GM21381 (cell line): ENCODE measurements at regions not wholly inside any gene's neighbourhood (a gene's known extent, or its start where the extent isn't known, plus 50 kb on each side); places are given as distances from the start of the nearest gene placed in this dataset.
A peak's percentile ranks its signal among the peaks of the same experiment; 100 is the strongest.

ENCODE experiments used
- ATAC-seq: cut with Tn5 transposase; IDR thresholded peaks from one replicate; pipeline ENCODE4 v1.9.1; 2021; ENCODE audit warnings: mild to moderate bottlenecking, moderate library complexity; ENCODE audit not compliant: unreplicated experiment

DNA sequence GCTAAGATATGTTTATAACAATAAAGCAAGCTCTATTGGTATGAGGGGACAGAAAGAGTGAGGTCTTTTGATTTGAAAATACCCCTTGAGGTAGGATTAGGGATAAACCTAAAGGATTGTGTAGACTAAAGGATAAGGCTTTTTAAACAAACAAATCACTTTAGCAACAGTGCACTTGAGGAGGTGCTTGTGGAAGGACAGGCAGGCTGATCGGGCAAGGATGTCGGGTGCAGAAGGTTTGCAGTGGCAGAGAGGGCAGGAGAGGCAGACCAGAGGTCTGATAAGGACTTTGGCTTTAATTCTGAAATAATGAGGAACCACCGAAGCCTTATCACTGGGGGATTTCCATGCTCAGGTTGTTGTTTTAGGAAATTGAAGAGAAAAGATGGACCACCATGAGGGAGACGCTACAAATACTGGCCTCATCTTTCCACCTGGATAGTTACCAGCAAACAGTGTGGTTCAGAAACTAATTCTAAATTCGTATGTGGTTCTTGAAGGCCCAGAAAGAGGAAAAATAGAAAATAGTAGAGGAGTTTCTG is 119.5 kb upstream of the KLF6 start:
- no peak for ATAC-seq

DNA sequence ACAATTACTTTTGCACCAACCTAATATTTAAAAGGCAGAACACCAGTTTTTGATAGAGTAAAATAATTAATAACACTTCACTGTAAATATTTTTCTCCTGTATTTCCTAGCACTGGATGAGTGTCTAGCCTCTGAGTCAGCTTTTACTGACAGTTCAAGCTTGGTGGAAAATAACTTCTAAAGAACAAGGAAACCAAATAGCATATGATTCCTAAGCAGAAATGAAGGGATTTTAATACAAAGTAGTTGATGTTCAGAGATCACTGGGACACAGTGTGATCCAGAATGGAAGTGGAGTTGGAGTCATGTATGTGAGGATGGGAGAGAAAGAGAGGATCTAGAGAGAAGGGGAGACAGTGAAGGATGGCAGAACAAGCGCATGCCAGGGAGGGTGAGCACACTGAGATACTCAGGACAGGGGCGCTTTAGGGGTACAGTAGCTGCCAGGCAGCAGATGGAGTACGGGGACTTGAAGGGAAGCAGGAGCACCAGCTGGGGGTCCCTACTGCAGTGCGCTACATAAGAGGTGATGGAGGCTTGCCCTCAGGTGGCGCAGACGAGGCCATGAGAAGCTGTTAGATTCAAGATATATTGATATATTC is 117.9 kb upstream of the KLF6 start:
- ATAC-seq: peak; percentile 20

- ATAC-seq: peak; percentile 88
Observed at GRCh38 chr10:3902054-3902808, 117.2 kb upstream of the KLF6 start.

DNA sequence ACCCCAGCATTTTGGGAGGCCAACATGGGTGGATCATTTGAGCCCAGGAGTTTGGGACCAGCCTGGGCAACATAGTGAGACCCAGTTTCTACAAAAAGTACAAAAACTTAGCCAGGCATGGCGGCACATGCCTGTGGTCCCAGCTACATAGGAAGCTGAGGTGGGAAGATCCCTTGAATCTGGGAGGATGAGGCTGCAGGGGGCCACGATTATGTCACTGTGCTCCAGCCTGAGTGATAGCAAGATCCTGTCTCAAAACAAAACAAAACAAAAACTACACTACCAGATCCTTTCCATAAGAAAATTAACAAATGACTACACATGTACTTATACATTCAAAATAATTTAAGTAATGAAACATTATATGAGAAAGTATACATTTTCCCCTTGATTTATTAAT is 116.4 kb upstream of the KLF6 start:
- no peak for ATAC-seq

DNA sequence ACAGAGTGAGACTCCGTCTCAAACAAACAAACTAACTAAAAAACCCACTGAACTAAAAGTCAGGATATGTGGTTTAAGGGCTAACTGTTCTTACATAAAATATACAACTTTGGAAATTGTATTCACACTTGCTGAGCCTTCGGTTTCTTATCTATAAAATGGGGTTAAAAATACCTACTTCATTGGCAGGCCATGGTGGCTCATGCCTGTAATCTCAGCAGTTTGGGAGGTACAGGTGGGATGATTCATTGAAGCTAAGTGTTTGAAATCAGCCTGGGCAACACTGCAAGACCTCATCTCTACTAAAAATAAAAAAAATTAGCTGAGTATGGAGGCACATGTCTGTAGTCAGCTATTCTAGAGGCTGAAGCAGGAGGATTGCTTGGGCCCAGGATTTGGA is 115.4 kb upstream of the KLF6 start:
- no peak for ATAC-seq

GRCh38 chr10:3898821-3899220 is 113.8 kb upstream of the KLF6 start:
- ATAC-seq: no peak

DNA sequence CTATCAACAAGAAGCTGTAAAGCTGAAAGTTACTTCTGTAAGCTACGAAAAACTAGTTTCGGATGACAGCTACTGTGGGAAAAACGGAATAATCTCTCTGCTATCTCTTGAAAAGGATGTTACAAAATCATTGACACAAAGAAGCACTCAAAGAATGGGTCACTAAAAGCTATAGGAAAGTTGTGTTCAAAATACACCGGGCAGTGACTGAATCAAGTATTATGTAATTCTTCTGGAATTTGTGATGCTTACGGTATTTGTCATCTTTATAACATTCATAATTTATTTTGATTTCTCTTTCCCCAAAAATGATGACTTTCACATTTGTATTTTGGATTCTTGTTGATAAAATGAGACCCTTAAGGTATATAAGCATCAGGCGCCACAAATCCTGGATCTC is 112.1 kb upstream of the KLF6 start:
- ATAC-seq: no peak

- ATAC-seq: no peak
Observed at GRCh38 chr10:3896161-3896560, 111.2 kb upstream of the KLF6 start.

DNA sequence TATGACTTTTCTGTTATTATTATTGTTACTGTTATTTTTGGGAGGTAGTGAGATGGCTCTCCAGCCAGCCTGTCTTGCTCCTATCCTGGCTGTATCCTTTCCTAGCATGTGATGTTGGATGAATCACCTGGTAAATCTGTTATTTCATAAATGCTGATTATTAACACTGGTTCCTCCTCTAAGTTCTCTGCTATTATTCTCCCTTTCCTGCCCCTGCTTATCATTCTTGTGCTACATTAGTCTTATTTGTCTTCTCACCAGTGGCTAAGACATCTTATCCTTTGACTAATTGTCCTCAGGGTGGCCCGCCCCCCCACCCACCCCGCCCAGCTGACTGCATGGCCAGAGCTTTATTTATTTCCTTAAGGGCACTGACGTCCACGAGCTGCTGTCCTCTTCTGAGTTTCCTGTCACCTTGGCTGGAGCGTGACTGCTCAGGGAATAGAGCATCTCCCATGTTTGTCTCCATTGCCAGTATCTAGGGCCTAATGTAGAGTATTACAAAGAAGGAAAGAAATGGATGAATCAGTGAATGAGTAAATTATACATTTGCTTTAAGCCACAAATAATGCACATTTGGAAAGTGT is 110.1 kb upstream of the KLF6 start:
- no peak for ATAC-seq

DNA sequence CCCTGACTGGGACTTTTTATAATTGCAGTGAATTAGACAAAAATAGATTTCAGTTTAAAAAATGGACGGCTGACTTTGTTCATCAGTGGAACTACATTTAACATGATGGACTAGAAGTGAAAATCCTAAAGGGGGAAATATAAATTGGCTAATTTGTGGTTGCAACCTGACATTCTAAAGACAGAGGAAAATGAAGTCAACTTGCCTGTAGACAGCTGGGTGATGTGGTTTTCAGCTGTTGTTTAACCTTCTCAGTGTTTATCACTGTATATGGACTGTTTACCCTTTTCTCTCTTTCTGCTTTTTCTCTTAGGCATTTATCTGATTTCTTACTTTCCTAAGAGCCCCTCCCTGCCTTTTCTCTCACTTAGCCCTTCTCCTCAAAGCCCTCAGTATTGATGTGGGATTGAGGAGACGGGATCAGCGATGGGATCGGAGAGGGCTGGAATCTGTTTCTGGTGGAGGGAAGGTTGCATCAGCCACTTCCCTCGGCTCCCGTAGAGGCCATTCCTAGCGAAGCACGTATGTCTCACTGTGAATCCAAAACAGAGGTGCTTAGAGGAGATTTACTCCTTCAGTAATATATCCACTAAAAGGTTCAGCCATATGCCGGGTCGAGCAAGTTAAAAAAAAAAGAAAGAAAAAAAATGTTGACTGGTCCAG is 109.0 kb upstream of the KLF6 start:
- ATAC-seq: no peak

DNA sequence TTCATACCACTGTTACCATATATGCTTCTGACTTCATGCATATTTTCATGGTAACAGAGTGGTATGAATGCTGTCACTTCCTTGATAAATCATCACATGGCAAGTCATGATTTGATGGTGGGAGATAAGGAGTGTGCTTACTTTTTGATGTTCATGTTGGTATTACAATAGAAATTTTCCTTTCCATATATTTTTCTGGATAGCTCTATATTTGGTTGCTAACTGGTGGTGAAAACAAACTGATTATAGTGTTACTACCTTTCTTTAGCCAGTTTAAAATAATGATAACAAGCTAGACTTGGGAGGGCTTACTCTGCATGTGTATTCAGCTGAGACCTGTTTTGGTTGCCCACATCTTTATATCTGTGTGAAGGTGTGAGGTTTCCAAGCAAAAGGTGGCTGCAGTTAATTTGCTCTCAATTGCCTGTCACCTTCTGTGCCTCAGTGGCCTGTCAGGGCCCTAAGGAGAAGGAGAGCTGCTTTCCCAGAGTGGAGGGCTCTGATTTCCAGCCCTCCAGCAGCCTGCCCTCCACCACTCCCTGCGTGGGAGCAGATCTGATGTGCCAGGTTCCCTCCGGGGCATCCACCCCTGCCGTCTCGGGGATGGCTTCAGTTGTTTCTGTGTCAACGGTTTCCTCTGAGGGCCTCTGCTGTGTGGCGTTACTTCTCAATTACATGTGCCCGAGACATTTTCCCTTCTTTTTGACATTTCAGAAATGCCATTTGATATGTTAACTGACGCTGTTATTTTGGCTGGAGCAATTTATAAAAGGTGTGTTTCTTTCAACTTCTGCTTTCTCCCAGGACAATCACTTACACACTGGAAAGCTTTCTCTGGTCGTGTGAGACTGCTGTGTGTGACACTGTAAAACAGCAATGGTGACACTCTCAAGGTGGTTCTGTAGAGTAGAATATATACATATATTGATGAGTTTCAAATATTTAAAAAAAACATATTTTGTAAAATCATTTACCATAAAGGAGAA is 107.7 kb upstream of the KLF6 start:
- no peak for ATAC-seq

- ATAC-seq: no peak
Observed at GRCh38 chr10:3891396-3891795, 106.4 kb upstream of the KLF6 start.

DNA sequence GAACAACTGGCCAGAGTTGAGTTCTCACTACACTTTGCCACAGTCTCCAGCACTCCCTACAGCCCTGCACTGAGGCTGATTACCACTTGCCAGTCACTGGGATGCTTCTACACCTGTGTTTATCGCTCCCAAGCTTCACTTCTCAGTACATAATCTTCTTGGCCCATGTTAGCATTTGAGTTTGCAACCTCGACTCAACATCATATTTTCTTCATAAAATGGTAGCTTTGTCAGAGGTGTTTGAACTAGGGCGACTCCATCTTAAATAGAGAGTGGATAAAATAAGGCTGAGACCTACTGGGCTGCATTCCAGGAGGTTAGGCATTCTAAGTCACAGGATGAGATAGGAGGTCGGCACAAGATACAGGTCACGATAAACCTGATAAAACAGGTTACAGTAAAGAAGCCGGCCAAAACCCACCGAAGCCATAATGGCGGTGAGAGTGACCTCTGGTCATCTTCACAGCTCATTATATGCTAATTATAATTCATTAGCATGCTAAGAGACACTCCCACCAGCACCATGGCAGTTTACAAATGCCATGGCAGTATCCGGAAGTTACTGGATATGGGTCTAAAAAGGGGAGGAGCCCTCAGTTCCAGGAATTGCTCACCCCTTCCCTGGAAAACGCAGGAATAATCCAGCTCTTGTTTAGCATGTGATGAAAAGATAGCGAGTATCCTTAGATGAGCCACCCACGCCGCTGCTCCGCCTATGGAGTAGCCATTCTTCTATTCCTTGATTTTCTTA is 105.8 kb upstream of the KLF6 start:
- no peak for ATAC-seq

DNA sequence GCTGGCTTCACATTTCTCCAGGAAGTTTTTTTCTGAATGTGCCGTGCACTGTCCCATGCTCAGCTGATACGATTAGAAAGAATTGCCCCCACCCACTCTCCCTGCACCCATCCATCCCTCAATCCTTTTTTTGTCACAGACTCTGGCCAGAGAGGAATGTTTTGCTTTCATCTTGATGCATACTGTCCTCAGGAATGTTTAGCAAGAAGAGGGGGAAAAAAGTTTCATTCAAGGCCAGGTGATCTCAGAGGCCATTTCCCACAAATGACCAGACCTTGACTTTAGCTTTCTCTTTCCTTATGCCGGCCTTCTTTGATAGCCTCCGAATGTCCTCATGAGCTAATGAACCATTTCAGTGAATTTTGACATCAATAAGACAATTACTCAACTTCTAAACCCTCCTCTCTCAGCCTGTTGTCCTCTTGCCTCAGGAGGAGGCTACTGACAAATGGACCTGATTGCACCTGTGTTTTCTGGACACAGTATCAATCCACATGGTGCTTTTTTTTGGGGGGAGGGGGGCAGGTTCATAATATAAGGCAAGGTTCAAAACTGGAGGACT is 105.0 kb upstream of the KLF6 start:
- ATAC-seq: no peak

- peak; percentile 59 for ATAC-seq
Observed at GRCh38 chr10:3887885-3888476, 103.0 kb upstream of the KLF6 start.

DNA sequence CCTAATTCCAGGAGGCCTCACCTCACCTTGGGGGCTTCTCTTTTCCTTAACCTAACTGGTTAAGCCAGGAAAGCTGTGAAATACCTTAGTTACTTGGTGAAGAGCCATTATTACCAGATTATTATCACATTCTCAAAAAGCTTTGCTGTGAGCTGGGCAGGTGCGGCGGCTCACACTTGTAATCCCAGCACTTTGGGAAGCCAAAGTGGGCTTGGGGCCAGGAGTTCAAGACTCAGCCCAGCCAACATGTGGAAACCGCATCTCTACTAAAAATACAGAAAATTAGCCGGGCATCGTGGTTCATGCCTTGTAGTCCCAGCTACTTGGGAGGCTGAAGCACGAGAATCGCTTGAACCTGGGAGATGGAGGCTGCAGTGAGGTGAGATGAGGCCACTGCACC is 102.4 kb upstream of the KLF6 start:
- peak; percentile 7 for ATAC-seq

DNA sequence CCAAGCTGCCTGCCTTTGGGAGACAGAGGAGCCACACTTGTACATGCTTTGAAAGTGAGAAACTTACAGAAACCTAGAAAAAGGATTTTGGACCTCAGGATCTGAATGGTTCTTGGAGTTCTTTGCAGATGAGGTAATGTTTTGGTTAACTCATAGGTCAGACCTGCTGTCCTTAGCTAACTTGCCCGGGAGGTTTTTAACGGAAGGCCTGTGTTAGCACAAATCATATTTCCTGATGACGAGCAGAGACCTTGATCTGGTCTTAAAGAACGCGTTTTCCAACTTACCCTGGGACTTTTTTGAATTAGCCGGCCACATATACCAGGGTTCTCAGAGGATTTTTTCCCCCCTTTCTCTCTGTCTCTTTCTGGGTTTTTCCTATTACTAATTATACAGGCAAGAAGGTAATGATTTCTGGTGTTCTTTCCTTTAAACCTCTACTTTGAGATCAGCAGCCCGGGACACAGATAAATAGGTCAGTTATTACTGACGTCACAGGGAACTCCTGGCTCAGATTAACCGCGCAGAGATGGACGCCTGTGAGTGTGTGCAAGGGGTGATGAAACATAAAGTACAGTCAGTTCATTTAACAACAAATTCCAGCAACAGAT is 101.7 kb upstream of the KLF6 start:
- no peak for ATAC-seq

DNA sequence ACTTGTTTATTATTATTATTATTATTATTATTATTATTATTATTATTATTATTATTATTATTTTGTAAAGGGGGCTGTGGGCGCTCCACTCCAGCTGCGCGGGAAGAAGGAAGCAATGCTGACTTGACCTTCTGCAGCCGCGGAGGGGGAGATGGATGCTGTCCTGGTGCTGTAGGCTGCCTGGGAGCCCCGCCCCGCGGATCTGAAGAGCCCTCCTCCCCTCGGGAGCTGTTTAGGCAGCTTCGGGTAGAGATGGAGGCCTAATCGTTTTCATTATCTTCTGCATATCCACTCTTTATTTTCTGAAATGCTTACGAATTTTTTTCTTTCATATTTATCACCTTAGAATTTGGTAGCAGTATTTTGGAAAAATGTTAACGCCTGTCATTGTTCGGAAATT is 101.2 kb upstream of the KLF6 start:
- no peak for ATAC-seq

- ATAC-seq: peak; percentile 35
Observed at GRCh38 chr10:3882855-3883254, 97.8 kb upstream of the KLF6 start.
